ENCODE measurements at regions not wholly inside any gene's neighbourhood (a gene's known extent, or its start where the extent isn't known, plus 50 kb on each side); places are given as distances from the start of the nearest gene placed in this dataset.

GRCh38 chr18:4557502-4557901, 102.4 kb upstream of the DLGAP1 start:
- WGBS (ENCODE audit: insufficient coverage): no CpG with 5 or more reads among the region's 3 CpGs
- no peaks in the 10 kb centered on the region for H3K79me2 ChIP-seq (ENCODE audit: control insufficient read depth, insufficient read depth, low read length)
- ChIA-PET CTCF (no interaction called here), POLR2A (no interaction called here)
- no peak for TF ChIP-seq CTCF (IDR thresholded peaks at IDR 0.05)
- no peak for TF ChIP-seq EZH2 (IDR thresholded peaks at IDR 0.05; ENCODE audit: borderline replicate concordance, insufficient read depth, low read depth, low read length, poor library complexity, severe bottlenecking)
- H3K27ac Mint-ChIP-seq: no peak overlapping the region
- H3K27me3 Mint-ChIP-seq: no peaks in the 10 kb centered on the region
- H3K4me1 Mint-ChIP-seq: no peaks in the 10 kb centered on the region
- no peaks in the 10 kb centered on the region for H3K4me1 ChIP-seq (ENCODE audit: control insufficient read depth in 2 of 2, insufficient read depth in 2 of 2, low read length in 2 of 2)
- no peak for ATAC-seq (ENCODE audit: low read depth)
- no peaks in the 10 kb centered on the region for H3K9me3 Mint-ChIP-seq (ENCODE audit: insufficient read depth)
- no peaks in the 10 kb centered on the region for H4K20me1 ChIP-seq (ENCODE audit: control insufficient read depth, insufficient read depth, low read length, poor library complexity, severe bottlenecking)
- no peak overlapping the region for H3K9ac ChIP-seq (ENCODE audit: low read length)
- no peaks in the 10 kb centered on the region for H3K36me3 ChIP-seq (replicated peaks in 1 of 2; ENCODE audit: control extremely low read depth in 1 of 2, control insufficient read depth in 1 of 2, extremely low read depth in 1 of 2, insufficient read depth in 2 of 2, low read length in 1 of 2)
- no peaks in the 10 kb centered on the region for H3K9me3 ChIP-seq (ENCODE audit: control extremely low read depth in 1 of 3, control insufficient read depth in 2 of 3, insufficient read depth in 1 of 3, low read length in 2 of 3)
- H3K27ac ChIP-seq (ENCODE audit: low read length in 2 of 2): no peak overlapping the region
- no peak overlapping the region for H3K4me3 ChIP-seq (ENCODE audit: control extremely low read depth in 1 of 5, extremely low read depth in 1 of 5, insufficient read depth in 1 of 5, low read depth in 2 of 5, low read length in 4 of 5)
- intact Hi-C loops (cut with micrococcal nuclease): no loop called here
- no peak overlapping the region for H3K4me2 ChIP-seq (replicated peaks; ENCODE audit: low read depth, low read length, poor library complexity, severe bottlenecking)
- no peak overlapping the region for H2AFZ ChIP-seq (ENCODE audit: insufficient read depth, low read depth, low read length, poor library complexity, severe bottlenecking)
- DNase-seq: no peak
- H3K4me3 Mint-ChIP-seq: no peak overlapping the region
- H3K27me3 ChIP-seq (replicated peaks in 1 of 4; ENCODE audit: control extremely low read depth in 1 of 4, control insufficient read depth in 3 of 4, insufficient read depth in 4 of 4, low read length in 3 of 4): no peaks in the 10 kb centered on the region

- Histone ChIP-seq H3K27ac (ENCODE audit: low read length in 2 of 2) (no peak overlapping the region), H3K9ac (ENCODE audit: low read length) (no peak overlapping the region), H3K4me1 (ENCODE audit: control insufficient read depth in 2 of 2, insufficient read depth in 2 of 2, low read length in 2 of 2) (no peaks in the 10 kb centered on the region), H3K4me3 (ENCODE audit: control extremely low read depth in 1 of 5, extremely low read depth in 1 of 5, insufficient read depth in 1 of 5, low read depth in 2 of 5, low read length in 4 of 5) (no peak overlapping the region), H3K4me2 (replicated peaks; ENCODE audit: low read depth, low read length, poor library complexity, severe bottlenecking) (no peak overlapping the region), H3K27me3 (replicated peaks in 1 of 4; ENCODE audit: control extremely low read depth in 1 of 4, control insufficient read depth in 3 of 4, insufficient read depth in 4 of 4, low read length in 3 of 4) (no peaks in the 10 kb centered on the region), H3K79me2 (ENCODE audit: control insufficient read depth, insufficient read depth, low read length) (no peaks in the 10 kb centered on the region), H4K20me1 (ENCODE audit: control insufficient read depth, insufficient read depth, low read length, poor library complexity, severe bottlenecking) (no peaks in the 10 kb centered on the region), H2AFZ (ENCODE audit: insufficient read depth, low read depth, low read length, poor library complexity, severe bottlenecking) (no peak overlapping the region), H3K9me3 (ENCODE audit: control extremely low read depth in 1 of 3, control insufficient read depth in 2 of 3, insufficient read depth in 1 of 3, low read length in 2 of 3) (no peaks in the 10 kb centered on the region), H3K36me3 (replicated peaks in 1 of 2; ENCODE audit: control extremely low read depth in 1 of 2, control insufficient read depth in 1 of 2, extremely low read depth in 1 of 2, insufficient read depth in 2 of 2, low read length in 1 of 2) (no peaks in the 10 kb centered on the region)
- ChIA-PET POLR2A (no interaction called here), CTCF (no interaction called here)
- no CpG with 5 or more reads among the region's 1 CpG for WGBS (ENCODE audit: insufficient coverage)
- Mint-ChIP-seq H3K27ac (no peak overlapping the region), H3K27me3 (no peaks in the 10 kb centered on the region), H3K4me1 (no peaks in the 10 kb centered on the region), H3K9me3 (ENCODE audit: insufficient read depth) (peaks cover 2% of the 10 kb centered on the region), H3K4me3 (no peak overlapping the region)
- ATAC-seq (ENCODE audit: low read depth): no peak
- intact Hi-C loops (cut with micrococcal nuclease): no loop called here
- no peak for TF ChIP-seq EZH2 (IDR thresholded peaks at IDR 0.05; ENCODE audit: borderline replicate concordance, insufficient read depth, low read depth, low read length, poor library complexity, severe bottlenecking)
- no peak for TF ChIP-seq CTCF (IDR thresholded peaks at IDR 0.05)
- DNase-seq: no peak
Observed at GRCh38 chr18:4551001-4551360, 95.9 kb upstream of the DLGAP1 start.

Measured in B cell (primary cell).